ENCODE measurements at regions not wholly inside any gene's neighbourhood (a gene's known extent, or its start where the extent isn't known, plus 50 kb on each side); places are given as distances from the start of the nearest gene placed in this dataset.

- no peak overlapping the region for H2BK15ac ChIP-seq (ENCODE audit: low read length)
- no peaks in the 10 kb centered on the region for H3K23me2 ChIP-seq (ENCODE audit: low read depth, low read length)
- no peak overlapping the region for H2BK12ac ChIP-seq (ENCODE audit: low read depth, low read length)
- H3K4me3 ChIP-seq (ENCODE audit: extremely low read depth in 1 of 4, insufficient read depth in 2 of 4, low read depth in 3 of 4, low read length in 4 of 4): no peak overlapping the region
- no peak overlapping the region for H4K5ac ChIP-seq (ENCODE audit: insufficient read length, low read depth, low read length)
- no peak overlapping the region for H3K56ac ChIP-seq (replicated peaks; ENCODE audit: insufficient read length, low read depth, low read length)
- ChIA-PET POLR2A (ENCODE audit: partially characterized antibody) (no interaction called here), CTCF (ENCODE audit: partially characterized antibody) (interaction anchor here (0.6 to 1.2 kb wide), 2 partner anchors 27 to 49 kb away, joined by 3 read pairs; no protein-coding TSS in a partner anchor)
- TF ChIP-seq RFX5 (IDR thresholded peaks at IDR 0.05; ENCODE audit: borderline replicate concordance, low read depth, low read length): no peak
- peaks cover 10 to 11% of the 10 kb centered on the region in 2 experiments for H3K9me3 ChIP-seq (ENCODE audit: insufficient read depth in 2 of 2, low read depth in 1 of 2, low read length in 1 of 2)
- no peak overlapping the region for H3K18ac ChIP-seq (ENCODE audit: extremely low read depth, low read length)
- no peak overlapping the region for H2AK5ac ChIP-seq (ENCODE audit: low read depth, low read length)
- no peak overlapping the region for H4K91ac ChIP-seq (replicated peaks; ENCODE audit: insufficient read length, low read length)
- H3K79me2 ChIP-seq (ENCODE audit: control insufficient read depth in 1 of 2, insufficient read depth in 2 of 2, low read length in 2 of 2): no peaks in the 10 kb centered on the region
- peaks cover 0 to 14% (median 2%) of the 10 kb centered on the region in 4 experiments; a peak in 6 of 7 replicates for H3K4me1 ChIP-seq (replicated peaks in 1 of 4; ENCODE audit: control insufficient read depth in 3 of 4, insufficient read depth in 4 of 4, low read length in 3 of 4)
- FAIRE-seq: no peak
- no peaks in the 10 kb centered on the region for H3K79me1 ChIP-seq (ENCODE audit: low read depth, low read length)
- H2BK20ac ChIP-seq (ENCODE audit: low read length): no peak overlapping the region
- no peak overlapping the region for H3K27ac ChIP-seq (ENCODE audit: low read depth, low read length)
- no peaks in the 10 kb centered on the region; a peak in 1 of 7 replicates for H3K27me3 ChIP-seq (replicated peaks in 1 of 4; ENCODE audit: control insufficient read depth in 3 of 4, extremely low read depth in 1 of 4, insufficient read depth in 3 of 4, low read length in 3 of 4)
- no peak overlapping the region for H3K4me2 ChIP-seq (ENCODE audit: insufficient read depth in 1 of 2, low read depth in 2 of 2, low read length in 2 of 2)
- H3K23ac ChIP-seq (ENCODE audit: insufficient read length): no peak overlapping the region
- no peak overlapping the region for H2BK120ac ChIP-seq (replicated peaks; ENCODE audit: low read depth, low read length)
- H3K4ac ChIP-seq (replicated peaks; ENCODE audit: insufficient read length, low read depth, low read length): no peak overlapping the region
- H3K9ac ChIP-seq (replicated peaks in 1 of 4; ENCODE audit: extremely low read depth in 1 of 4, low read depth in 3 of 4, low read length in 3 of 4): no peak overlapping the region
- no peak for DNase-seq (ENCODE audit: low read depth in 1 of 2, low spot score in 2 of 2)
- WGBS, 2 experiments (ENCODE audit: extremely low coverage in 1 of 2, insufficient coverage in 1 of 2, insufficient read length in 1 of 2, insufficient replicate concordance in 2 of 2, low coverage in 1 of 2, low lambda C conversion rate in 2 of 2, missing lambda C conversion rate in 1 of 2): 90% methylated on average over 5 of the region's 5 CpGs; no CpG with 5 or more reads in 1 of the 2 experiments
- no peak overlapping the region for H2AFZ ChIP-seq (ENCODE audit: low read length)
- H3K36me3 ChIP-seq (ENCODE audit: control insufficient read depth in 2 of 4, insufficient read depth in 4 of 4, low read length in 3 of 4): no peaks in the 10 kb centered on the region
- no peak overlapping the region for H4K8ac ChIP-seq (ENCODE audit: extremely low read depth, insufficient read depth, low read length)
- H2BK5ac ChIP-seq (ENCODE audit: low read depth, low read length): no peak overlapping the region
- H3K14ac ChIP-seq (ENCODE audit: insufficient read length): no peak overlapping the region
- H4K20me1 ChIP-seq (replicated peaks in 1 of 2; ENCODE audit: control insufficient read depth in 1 of 2, insufficient read depth in 2 of 2, low read length in 2 of 2): no peaks in the 10 kb centered on the region
Observed at GRCh38 chr19:30271816-30272215, 100.4 kb upstream of the ZNF536 start.

Measured in H1 (cell line).